Sigmoid colon (tissue), 4 donors: ENCODE measurements at regions not wholly inside any gene's neighbourhood (a gene's known extent, or its start where the extent isn't known, plus 50 kb on each side); places are given as distances from the start of the nearest gene placed in this dataset.

Source experiments
- EP300 ChIP-seq, 4 donors: sonication (generic); formaldehyde crosslinking; IDR thresholded peaks; one replicate each; pipeline ENCODE4 v1.6.1; 2017; ENCODE audit warnings: antibody characterized with exemption in 4 of 4
- POLR2A ChIP-seq, 2 donors: fragments of 450-650 bp; IDR thresholded peaks; one replicate each; pipeline ENCODE4 v1.6.1; 2016; ENCODE audit warnings: antibody characterized with exemption in 2 of 2, mild to moderate bottlenecking in 2 of 2, moderate library complexity in 2 of 2
- POLR2AphosphoS5 ChIP-seq, 4 donors: sonication (generic); formaldehyde crosslinking; IDR thresholded peaks; one replicate each; pipeline ENCODE4 v1.6.1; 2017; ENCODE audit warnings: antibody characterized with exemption in 4 of 4
- TF ChIP-seq, protein P1 (sequence below), 4 experiments: fragments of 450-650 bp in 3 of 4; fragments of 200-600 bp in 1 of 4; IDR thresholded peaks; one replicate each; pipeline ENCODE4 v1.5.1; 2016 to 2019; ENCODE audit warnings: antibody characterized with exemption in 4 of 4, mild to moderate bottlenecking in 3 of 4, moderate library complexity in 2 of 4

GRCh38 chr13:50668691-50669271 lies 174.7 kb downstream of the DLEU7 start:
- TF ChIP-seq, protein P1, sequence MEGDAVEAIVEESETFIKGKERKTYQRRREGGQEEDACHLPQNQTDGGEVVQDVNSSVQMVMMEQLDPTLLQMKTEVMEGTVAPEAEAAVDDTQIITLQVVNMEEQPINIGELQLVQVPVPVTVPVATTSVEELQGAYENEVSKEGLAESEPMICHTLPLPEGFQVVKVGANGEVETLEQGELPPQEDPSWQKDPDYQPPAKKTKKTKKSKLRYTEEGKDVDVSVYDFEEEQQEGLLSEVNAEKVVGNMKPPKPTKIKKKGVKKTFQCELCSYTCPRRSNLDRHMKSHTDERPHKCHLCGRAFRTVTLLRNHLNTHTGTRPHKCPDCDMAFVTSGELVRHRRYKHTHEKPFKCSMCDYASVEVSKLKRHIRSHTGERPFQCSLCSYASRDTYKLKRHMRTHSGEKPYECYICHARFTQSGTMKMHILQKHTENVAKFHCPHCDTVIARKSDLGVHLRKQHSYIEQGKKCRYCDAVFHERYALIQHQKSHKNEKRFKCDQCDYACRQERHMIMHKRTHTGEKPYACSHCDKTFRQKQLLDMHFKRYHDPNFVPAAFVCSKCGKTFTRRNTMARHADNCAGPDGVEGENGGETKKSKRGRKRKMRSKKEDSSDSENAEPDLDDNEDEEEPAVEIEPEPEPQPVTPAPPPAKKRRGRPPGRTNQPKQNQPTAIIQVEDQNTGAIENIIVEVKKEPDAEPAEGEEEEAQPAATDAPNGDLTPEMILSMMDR (IDR thresholded peaks at IDR 0.05), result no peak
- TF ChIP-seq EP300 (IDR thresholded peaks at IDR 0.05), result no peak
- no peak for TF ChIP-seq POLR2A (IDR thresholded peaks at IDR 0.05)
- no peak for TF ChIP-seq POLR2AphosphoS5 (IDR thresholded peaks at IDR 0.05)
